ENCODE measurements at regions not wholly inside any gene's neighbourhood (a gene's known extent, or its start where the extent isn't known, plus 50 kb on each side); places are given as distances from the start of the nearest gene placed in this dataset.

DNA sequence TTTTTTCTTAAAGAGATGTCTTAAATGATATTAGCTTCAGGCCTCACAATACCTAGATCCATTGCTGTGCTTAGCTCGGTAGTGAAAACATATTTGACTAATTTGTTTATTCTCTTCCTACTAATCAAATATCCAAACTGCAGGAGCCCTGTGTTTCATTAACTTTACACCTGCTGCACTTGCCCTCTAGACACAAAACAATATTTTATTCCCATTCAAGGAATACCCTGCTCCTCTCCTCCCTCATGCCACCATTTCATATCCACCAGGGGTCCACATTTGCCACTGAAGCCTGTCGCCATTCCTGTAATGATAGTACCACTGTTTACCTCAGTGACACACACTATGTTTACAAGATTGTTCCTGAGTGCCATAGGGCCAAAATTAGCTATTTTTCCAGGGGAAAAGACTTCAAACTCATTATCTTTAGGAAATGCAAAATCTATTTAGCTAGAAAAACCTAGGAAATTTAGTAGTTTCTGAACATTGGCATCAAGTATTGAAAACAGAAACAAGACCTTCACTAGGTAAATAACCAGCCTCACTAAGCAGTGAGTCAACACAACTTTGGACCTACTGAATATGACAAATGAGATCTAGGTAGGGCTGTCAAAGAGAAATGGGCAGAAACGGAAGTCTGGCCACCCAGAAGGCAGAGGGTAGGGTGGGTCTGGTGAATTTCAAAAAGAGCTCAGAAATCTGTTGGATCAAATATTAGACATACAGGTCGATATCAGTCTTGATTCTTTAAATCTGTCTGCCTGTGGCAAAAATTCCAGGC is 134.6 kb upstream of the KCNK1 start:
- TF ChIP-seq POLR2A (IDR thresholded peaks at IDR 0.05; ENCODE audit: low read length) (no peak), GATA1 (IDR thresholded peaks at IDR 0.05; ENCODE audit: low read depth, low read length) (no peak)

Data from erythroblast (primary cell).